Kidney epithelial cell (primary cell): ENCODE measurements at regions not wholly inside any gene's neighbourhood (a gene's known extent, or its start where the extent isn't known, plus 50 kb on each side); places are given as distances from the start of the nearest gene placed in this dataset.

ENCODE experiments used
- DNase-seq: peaks from one replicate; pipeline ENCODE4 v3.0.0-alpha.2; 2010; ENCODE audit warnings: low read depth
- H3K27me3 ChIP-seq: 2 replicates; pipeline ENCODE4 v1.6.0; 2011; ENCODE audit warnings: low read length; ENCODE audit not compliant: control insufficient read depth, insufficient read depth
- H3K36me3 ChIP-seq: 2 replicates; pipeline ENCODE4 v1.5.1; 2011; ENCODE audit warnings: low read length; ENCODE audit not compliant: control insufficient read depth, insufficient read depth
- H3K4me3 ChIP-seq: 2 replicates; pipeline ENCODE4 v1.5.1; 2011; ENCODE audit warnings: low read depth, mild to moderate bottlenecking, control low read depth, low read length
- CTCF ChIP-seq: IDR thresholded peaks from 2 replicates; pipeline ENCODE4 v1.5.1; 2011; ENCODE audit warnings: mild to moderate bottlenecking, moderate library complexity, low read length, control low read depth, inconsistent platforms; ENCODE audit not compliant: insufficient read depth, poor library complexity, severe bottlenecking

DNA sequence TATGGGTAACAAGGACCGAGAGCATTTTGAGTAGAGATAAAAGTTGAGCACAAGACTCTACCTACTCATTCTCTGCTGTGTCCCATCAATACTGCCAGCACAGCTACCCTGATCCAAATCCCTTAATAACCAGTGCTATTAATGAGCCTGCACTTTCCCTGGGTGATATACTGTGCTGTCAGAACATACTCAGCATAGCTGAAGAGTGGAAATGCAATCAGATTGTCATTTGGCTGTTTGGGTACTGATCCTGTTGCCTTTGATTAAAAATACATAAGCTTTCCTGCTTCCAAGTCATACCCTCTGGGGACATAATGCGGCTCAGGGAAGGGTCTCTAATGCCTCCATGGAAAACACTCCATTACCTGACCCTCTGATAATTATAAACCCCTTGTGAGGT is 917.5 kb downstream of the SQOR start:
- Histone ChIP-seq H3K4me3 (no peak overlapping the region), H3K27me3 (no peaks in the 10 kb centered on the region), H3K36me3 (no peaks in the 10 kb centered on the region)
- TF ChIP-seq CTCF, result no peak
- DNase-seq, result no peak

DNA sequence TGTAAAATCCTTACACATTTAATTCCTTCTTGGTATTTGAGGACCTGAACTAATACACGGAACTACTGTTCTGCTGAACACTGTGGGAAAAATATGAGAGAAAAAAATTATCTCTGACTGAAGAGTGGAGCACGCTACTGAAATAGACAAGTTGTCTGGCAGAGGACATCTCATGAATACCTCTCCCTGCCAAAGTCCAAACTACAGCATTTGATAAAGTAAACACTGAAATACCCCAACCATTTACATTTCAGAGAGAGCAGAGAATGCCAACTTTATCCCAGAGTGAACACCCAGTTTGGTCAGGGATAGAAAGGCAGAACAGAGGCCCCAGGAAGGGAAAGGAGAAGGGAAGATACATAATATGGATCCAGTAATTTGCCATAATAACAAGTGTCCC is 920.7 kb downstream of the SQOR start:
- H3K36me3 ChIP-seq, result no peaks in the 10 kb centered on the region
- no peak overlapping the region for H3K4me3 ChIP-seq
- TF ChIP-seq CTCF, result no peak
- no peak for DNase-seq
- no peaks in the 10 kb centered on the region for H3K27me3 ChIP-seq

DNA sequence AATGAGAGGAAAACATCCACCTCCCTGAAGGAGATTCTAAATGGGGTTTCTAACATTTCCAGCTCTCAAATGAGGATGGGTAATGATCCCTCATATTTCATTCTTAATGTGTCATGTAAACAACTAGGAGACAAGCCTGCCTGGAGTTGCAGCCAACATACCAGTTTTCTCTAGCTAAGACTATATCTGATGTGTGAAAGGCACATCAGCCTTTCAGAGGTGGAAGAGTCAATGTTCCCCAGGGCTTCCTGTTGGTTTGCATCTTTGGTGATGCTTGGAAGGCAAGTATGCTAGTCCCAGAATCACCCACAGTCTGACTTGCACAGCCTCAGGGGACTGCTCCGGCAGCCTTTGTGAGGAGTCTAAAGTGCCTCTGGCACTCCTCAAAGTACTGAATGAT is 921.2 kb downstream of the SQOR start:
- no peaks in the 10 kb centered on the region for H3K36me3 ChIP-seq
- no peaks in the 10 kb centered on the region for H3K27me3 ChIP-seq
- H3K4me3 ChIP-seq, result no peak overlapping the region
- DNase-seq, result no peak
- no peak for TF ChIP-seq CTCF

DNA sequence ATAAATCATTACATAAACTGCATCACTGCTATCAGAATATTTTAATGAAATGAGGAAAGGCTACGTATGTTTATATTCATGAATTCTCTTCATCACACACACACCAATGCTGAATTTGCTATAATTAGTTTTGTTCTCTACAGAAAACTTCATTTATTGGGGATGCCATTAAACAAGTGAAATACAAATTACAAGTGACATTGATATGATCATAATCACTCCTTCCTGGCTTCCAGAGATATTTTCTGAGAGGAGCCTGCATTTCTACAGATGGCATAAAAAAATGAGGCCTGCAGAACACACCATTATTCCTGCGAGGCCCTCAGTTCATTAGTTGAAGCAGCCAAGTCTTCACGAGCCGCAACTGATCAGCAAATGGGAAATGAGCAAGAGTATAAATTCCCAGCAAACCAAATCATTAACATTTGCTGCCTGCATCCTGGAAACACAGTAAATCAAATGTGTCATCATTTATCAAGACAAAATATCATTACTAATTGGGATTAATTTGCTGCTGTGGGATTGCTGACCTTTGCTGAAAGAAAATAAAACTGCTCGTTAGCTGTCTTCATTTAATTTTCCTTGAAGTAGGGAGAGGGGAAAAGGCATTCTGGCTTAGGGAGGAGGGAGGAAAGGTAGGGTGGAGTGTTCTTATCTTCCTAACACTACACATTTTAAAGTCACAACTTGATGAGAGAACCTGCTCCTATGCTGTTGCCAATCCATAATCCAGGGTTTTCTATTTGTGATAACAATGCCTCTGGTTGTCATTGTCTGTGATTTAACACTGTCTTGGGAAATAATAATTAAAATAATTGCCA is 921.9 kb downstream of the SQOR start:
- no peak for DNase-seq
- no peak for TF ChIP-seq CTCF
- Histone ChIP-seq H3K27me3 (no peaks in the 10 kb centered on the region), H3K4me3 (no peak overlapping the region), H3K36me3 (no peaks in the 10 kb centered on the region)

DNA sequence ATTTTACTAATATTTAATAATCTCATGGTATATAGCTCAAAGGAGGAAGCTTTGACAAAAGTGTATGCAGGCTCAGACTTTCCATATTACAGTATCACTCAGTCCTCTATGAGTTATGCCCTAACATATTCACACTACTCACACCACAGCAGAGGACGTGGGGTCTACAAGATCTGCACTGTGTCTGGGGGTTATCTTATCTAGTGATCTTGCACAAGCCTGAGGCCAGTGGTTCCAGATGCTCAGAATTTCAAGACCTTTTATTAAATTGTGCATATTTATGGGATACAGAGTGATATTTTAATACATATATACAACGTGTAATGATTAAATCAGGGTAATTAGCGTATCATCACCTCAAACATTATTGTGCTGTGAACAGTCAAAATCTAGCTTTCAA is 933.1 kb downstream of the SQOR start:
- no peak for DNase-seq
- TF ChIP-seq CTCF, result no peak
- Histone ChIP-seq H3K4me3 (no peak overlapping the region), H3K27me3 (no peaks in the 10 kb centered on the region), H3K36me3 (no peaks in the 10 kb centered on the region)

- H3K36me3 ChIP-seq, result no peaks in the 10 kb centered on the region
- H3K4me3 ChIP-seq, result no peak overlapping the region
- no peak for DNase-seq
- no peaks in the 10 kb centered on the region for H3K27me3 ChIP-seq
- TF ChIP-seq CTCF, result no peak
Observed at GRCh38 chr15:46569781-46570180, 935.0 kb downstream of the SQOR start.
